Subcutaneous abdominal adipose tissue (tissue), 5 donors: ENCODE measurements at regions not wholly inside any gene's neighbourhood (a gene's known extent, or its start where the extent isn't known, plus 50 kb on each side); places are given as distances from the start of the nearest gene placed in this dataset.
A peak's percentile ranks its signal among the peaks of the same experiment; 100 is the strongest.
"Not testable (repeated sequence)": the region's sequence is repeated elsewhere in the genome, so short reads cannot be mapped to it uniquely, and the experiment has no call there.

Experiments
- H3K27ac ChIP-seq: one replicate; pipeline ENCODE4 v1.7.0; 2013; ENCODE audit warnings: low read depth, mild to moderate bottlenecking, inconsistent platforms, low read length, moderate library complexity
- H3K27me3 ChIP-seq, 5 donors: one replicate each; pipeline ENCODE4 v1.7.0; 2013; ENCODE audit warnings: low read length in 5 of 5, inconsistent platforms in 1 of 5; ENCODE audit not compliant: control insufficient read depth in 5 of 5, insufficient read depth in 4 of 5
- H3K36me3 ChIP-seq, 5 donors: one replicate each; pipeline ENCODE4 v1.7.0; 2013; ENCODE audit warnings: low read length in 5 of 5; ENCODE audit not compliant: control insufficient read depth in 5 of 5, insufficient read depth in 5 of 5
- H3K4me1 ChIP-seq, 5 donors: one replicate each; pipeline ENCODE4 v1.7.0; 2013; ENCODE audit warnings: low read length in 5 of 5, mild to moderate bottlenecking in 3 of 5, moderate library complexity in 1 of 5; ENCODE audit not compliant: control insufficient read depth in 5 of 5, insufficient read depth in 5 of 5
- H3K4me3 ChIP-seq, 5 donors: one replicate each; pipeline ENCODE4 v1.7.0; 2013; ENCODE audit warnings: low read length in 5 of 5, low read depth in 1 of 5
- H3K9ac ChIP-seq, 5 donors: one replicate each; pipeline ENCODE4 v1.7.0; 2013; ENCODE audit warnings: low read length in 5 of 5, mild to moderate bottlenecking in 4 of 5, moderate library complexity in 3 of 5
- H3K9me3 ChIP-seq, 5 donors: one replicate each; pipeline ENCODE4 v1.7.0; 2013; ENCODE audit warnings: low read length in 5 of 5; ENCODE audit not compliant: control insufficient read depth in 5 of 5
- donor health status: healthy.
- donor health status: healthy.
- donor health status: healthy.
- donor health status: healthy.
- donor health status: healthy.

GRCh38 chr2:193867454-193867853 is 1672.7 kb upstream of the TMEFF2 start:
- Histone ChIP-seq H3K4me3 (no peak overlapping the region), H3K9me3 (peaks cover 0 to 20% (median 2%) of the 10 kb centered on the region in 5 donors), H3K27me3 (no peaks in the 10 kb centered on the region), H3K36me3 (no peaks in the 10 kb centered on the region), H3K9ac (no peak overlapping the region), H3K4me1 (no peaks in the 10 kb centered on the region), H3K27ac (no peak overlapping the region)

DNA sequence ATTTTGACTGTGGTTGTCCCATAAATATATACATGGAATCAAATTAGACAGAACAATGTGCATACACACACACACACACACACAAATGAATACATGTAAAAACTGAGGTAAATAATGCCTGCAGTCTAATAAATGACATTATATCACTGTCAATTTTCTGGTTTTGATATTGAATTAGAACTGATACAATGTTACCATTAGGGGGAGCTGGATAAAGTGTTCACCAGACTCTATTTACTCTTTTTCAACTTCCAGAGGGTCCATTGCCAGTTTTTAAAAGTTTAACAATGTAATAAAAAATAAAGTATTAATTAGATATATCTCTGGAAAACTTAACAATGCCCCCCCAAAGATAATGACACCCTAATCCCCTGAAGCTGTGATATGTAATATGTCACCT is 1666.8 kb upstream of the TMEFF2 start:
- no peaks in the 10 kb centered on the region for H3K4me1 ChIP-seq
- no peaks in the 10 kb centered on the region for H3K27me3 ChIP-seq
- H3K36me3 ChIP-seq: no peaks in the 10 kb centered on the region
- no peak overlapping the region for H3K4me3 ChIP-seq
- no peak overlapping the region for H3K27ac ChIP-seq
- no peaks in the 10 kb centered on the region for H3K9me3 ChIP-seq
- no peak overlapping the region for H3K9ac ChIP-seq

- Histone ChIP-seq H3K9me3 (no peaks in the 10 kb centered on the region), H3K36me3 (no peaks in the 10 kb centered on the region), H3K9ac (no peak overlapping the region), H3K4me1 (no peaks in the 10 kb centered on the region), H3K4me3 (no peak overlapping the region), H3K27ac (no peak overlapping the region), H3K27me3 (no peaks in the 10 kb centered on the region)
Measured at GRCh38 chr2:193847991-193848390, 1653.3 kb upstream of the TMEFF2 start.

DNA sequence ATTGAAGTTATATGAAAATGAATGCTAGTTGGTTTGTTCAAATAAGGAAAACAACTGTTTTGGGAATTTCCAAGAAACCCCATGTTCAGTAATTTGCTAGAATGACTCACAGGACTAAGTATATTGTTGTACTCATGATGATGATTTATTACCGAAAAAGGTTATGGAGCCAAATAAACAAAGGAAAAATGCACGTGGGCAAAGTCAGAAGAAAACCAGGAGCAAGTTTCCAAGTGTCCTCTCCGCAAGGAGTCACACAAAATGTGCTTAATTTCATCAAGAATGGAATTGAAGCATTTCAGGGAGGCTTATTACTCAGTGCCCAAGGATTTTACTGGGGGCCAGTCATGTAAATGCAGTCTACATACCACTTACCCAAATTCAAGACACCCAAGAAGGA is 1652.4 kb upstream of the TMEFF2 start:
- Histone ChIP-seq H3K9me3 (no peaks in the 10 kb centered on the region), H3K4me3 (no peak overlapping the region), H3K27ac (no peak overlapping the region), H3K27me3 (no peaks in the 10 kb centered on the region), H3K9ac (no peak overlapping the region), H3K36me3 (no peaks in the 10 kb centered on the region), H3K4me1 (no peaks in the 10 kb centered on the region)

- no peaks in the 10 kb centered on the region for H3K9me3 ChIP-seq
- no peak overlapping the region for H3K9ac ChIP-seq
- H3K36me3 ChIP-seq: no peaks in the 10 kb centered on the region
- no peak overlapping the region for H3K4me3 ChIP-seq
- no peaks in the 10 kb centered on the region for H3K4me1 ChIP-seq
- no peaks in the 10 kb centered on the region for H3K27me3 ChIP-seq
- H3K27ac ChIP-seq: no peak overlapping the region
Measured at GRCh38 chr2:193845604-193846003, 1650.9 kb upstream of the TMEFF2 start.

DNA sequence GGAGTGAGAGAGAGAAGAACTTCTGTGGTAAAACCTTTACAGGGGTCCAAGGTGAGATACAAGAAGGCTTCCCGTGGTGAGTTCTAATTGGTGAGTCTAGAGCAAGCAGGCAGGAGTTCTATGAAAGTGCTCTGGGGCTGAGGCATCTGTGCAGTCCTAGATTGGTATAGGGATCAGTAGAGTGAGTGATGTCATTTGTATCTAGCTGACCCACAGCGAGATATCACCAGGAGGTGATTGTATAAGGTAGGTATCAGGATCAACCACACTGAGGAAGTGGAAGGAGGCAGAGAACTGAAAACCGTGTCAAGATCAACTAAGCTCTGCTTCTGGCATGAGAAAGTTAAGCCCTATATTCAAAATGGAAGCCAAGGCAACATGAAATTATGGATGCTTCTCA is 1648.9 kb upstream of the TMEFF2 start:
- Histone ChIP-seq H3K9ac (no peak overlapping the region), H3K9me3 (no peaks in the 10 kb centered on the region), H3K27ac (no peak overlapping the region), H3K4me3 (no peak overlapping the region), H3K4me1 (no peaks in the 10 kb centered on the region), H3K27me3 (no peaks in the 10 kb centered on the region), H3K36me3 (no peaks in the 10 kb centered on the region)

- Histone ChIP-seq H3K9me3 (no peaks in the 10 kb centered on the region), H3K27me3 (no peaks in the 10 kb centered on the region), H3K4me1 (no peaks in the 10 kb centered on the region), H3K9ac (no peak overlapping the region), H3K4me3 (no peak overlapping the region), H3K27ac (no peak overlapping the region), H3K36me3 (no peaks in the 10 kb centered on the region)
Measured at GRCh38 chr2:193841384-193842150, 1646.8 kb upstream of the TMEFF2 start.

- no peak overlapping the region for H3K27ac ChIP-seq
- no peaks in the 10 kb centered on the region for H3K4me1 ChIP-seq
- no peak overlapping the region for H3K9ac ChIP-seq
- H3K9me3 ChIP-seq: peaks cover 0 to 4% (median 0%) of the 10 kb centered on the region in 5 donors
- H3K4me3 ChIP-seq: no peak overlapping the region
- H3K27me3 ChIP-seq: no peaks in the 10 kb centered on the region
- no peaks in the 10 kb centered on the region for H3K36me3 ChIP-seq
Measured at GRCh38 chr2:193837111-193837738, 1642.5 kb upstream of the TMEFF2 start.

DNA sequence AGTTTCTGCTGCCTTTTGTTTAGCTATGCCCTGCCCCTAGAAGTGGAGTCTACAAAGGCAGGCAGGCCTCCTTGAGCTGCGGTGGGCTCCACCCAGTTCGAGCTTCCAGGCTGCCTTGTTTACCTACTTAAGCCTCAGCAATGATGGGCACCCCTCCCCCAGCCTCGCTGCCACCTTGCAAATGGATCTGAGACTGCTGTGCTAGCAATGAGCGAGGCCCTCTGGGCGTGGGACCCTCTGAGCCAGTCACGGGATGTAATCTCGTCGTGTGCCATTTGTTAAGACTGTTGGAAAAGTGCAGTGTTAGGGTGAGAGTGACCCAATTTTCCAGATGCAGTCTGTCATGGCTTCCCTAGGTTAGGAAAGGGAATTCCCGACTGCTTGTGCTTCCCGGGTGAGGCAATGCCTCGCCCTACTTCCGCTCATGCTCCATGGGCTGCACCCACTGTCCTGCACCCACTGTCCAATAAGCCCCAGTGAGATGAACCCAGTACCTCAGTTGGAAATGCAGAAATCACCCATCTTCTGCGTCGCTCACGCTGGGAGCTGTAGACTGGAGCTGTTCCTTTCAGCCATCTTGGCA is 1641.8 kb upstream of the TMEFF2 start:
- not testable (repeated sequence) for H3K36me3 ChIP-seq, H3K9ac ChIP-seq, H3K9me3 ChIP-seq, H3K27me3 ChIP-seq, H3K4me1 ChIP-seq, H3K27ac ChIP-seq
- H3K4me3 ChIP-seq: peak overlapping the region in 1 of 5 donors; percentile 12

- H3K9me3 ChIP-seq, H3K4me3 ChIP-seq, H3K27ac ChIP-seq: not testable (repeated sequence)
Measured at GRCh38 chr2:193833895-193834294, 1639.2 kb upstream of the TMEFF2 start.

More at GRCh38 chr2:193833895-193834294, 1639.2 kb upstream of the TMEFF2 start:
- not testable (repeated sequence) for H3K4me1 ChIP-seq, H3K27me3 ChIP-seq, H3K36me3 ChIP-seq, H3K9ac ChIP-seq
